ENCODE measurements at regions not wholly inside any gene's neighbourhood (a gene's known extent, or its start where the extent isn't known, plus 50 kb on each side); places are given as distances from the start of the nearest gene placed in this dataset.

- no peak for FAIRE-seq
- DNase-seq (ENCODE audit: insufficient read length, low spot score) = no peak
Observed at GRCh38 chr1:62978741-62979140, 194.8 kb downstream of the ATG4C start.

DNA sequence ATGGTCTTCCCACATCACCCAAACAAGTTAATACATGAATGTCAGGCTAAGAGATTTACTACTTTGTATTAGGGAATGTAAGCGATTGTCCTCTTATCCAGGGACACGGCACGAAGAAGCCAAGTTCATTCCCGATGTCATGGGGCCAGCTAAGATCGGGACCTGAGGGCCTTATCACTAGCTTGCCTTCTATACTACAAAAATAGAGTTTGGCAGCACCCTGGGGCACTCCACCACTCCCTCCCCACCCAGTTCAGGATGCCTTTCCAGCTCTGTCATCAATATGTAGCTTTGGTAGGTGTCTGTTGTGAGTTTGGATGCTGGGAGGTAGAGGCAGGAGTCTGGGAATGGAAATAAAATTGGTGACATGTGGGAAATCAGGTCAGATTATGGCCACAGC, 197.5 kb downstream of the ATG4C start:
- DNase-seq (ENCODE audit: insufficient read length, low spot score) (no peak), FAIRE-seq (no peak)

DNA sequence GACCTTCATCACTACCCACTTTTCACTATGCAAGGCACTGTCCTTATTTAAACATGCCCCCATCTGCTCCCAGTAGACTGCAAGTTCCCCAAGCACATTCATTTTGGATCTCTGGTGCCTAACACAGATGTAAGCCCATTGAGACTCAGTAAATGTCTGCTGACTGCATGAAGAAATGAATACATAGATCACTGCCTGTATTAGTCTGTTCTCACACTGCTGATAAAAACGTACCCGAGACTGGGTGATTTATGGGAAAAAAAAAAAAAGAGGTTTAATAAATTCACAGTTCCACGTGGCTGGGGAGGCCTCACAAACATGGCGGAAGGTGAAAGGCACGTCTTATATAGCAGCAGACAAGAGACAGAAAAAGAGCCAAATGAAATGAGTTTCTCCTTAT, 204.9 kb downstream of the ATG4C start:
- FAIRE-seq (no peak), DNase-seq (ENCODE audit: insufficient read length, low spot score) (no peak)

DNA sequence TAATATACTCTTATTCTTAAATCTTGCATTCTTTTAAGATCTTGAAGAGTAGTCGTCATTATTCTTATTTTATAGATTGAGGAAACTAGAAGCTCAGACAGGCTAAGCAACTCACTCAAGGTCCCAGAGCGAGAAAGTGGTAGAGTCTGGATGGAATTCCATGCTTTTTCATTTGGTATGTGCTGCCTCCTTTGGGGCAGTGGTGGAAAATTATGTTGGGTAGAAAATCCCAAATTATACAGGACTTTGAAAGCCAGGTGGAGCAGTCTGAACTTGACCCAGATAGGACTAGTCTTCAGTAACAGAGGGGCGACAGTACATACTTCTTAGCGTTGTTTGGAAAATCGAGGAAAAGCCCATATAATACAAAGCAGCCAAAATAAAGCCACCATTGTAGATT, 205.6 kb downstream of the ATG4C start:
- no peak for FAIRE-seq
- no peak for DNase-seq (ENCODE audit: insufficient read length, low spot score)

DNA sequence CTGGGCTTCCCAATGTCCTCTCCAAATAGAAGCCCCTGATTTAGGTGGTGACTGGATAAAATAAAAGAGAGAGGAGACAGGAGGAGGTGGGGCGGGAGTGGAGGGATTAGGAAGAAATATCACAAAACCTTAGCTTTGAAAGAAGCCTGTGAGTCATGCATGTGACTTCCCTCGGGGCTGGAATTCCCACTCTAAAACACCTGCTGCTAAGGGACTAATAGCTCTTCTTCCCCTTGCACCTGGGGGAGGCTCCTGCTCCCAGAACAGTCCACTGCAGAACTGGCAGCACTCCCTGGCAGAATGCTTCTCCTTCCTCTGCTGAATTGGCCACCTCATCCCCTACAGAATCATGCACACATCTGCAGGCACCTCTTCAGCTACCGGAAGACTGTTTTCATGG, 207.2 kb downstream of the ATG4C start:
- DNase-seq (ENCODE audit: insufficient read length, low spot score) (no peak), FAIRE-seq (no peak)

DNA sequence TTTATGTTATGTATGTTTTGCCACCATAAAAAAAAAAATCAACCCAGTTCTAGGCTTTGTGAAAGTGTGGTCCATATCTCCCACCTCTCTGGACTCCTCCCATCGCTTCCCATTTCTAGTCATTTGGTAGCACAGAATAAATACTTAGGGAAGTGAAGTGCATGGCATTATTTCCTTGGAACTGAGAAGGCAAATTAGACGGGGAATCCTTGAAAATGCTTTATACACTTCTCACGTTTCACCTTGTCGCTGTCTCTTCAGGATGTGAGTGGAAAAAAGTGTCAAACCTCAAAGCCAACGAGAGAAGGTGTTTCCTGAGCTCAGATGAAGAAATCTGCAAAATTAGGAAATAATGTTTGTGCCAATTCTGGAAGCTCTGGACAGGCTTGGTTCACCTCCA, 209.9 kb downstream of the ATG4C start:
- FAIRE-seq (no peak), DNase-seq (ENCODE audit: insufficient read length, low spot score) (no peak)

DNA sequence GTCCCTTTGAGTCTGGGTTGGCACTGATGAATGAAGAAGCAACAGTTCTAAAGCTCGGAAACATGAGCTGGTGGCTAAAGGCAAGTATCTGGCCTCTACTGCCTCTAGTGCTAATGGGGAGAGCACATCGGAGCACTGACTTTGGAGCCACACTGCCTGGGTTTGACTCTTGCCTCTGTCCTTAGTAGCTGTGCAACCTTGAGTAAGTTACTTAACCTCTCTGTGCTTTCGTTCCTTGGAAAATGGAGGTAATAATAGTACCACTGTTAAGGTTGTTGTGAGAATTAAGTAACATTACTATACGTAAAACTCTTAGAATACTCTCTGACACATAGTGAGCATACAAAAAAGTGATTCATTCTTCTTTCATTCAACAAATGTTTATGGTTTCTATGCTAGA, 211.2 kb downstream of the ATG4C start:
- FAIRE-seq = no peak

GRCh38 chr1:62997884-62998283, 214.0 kb downstream of the ATG4C start:
- FAIRE-seq (no peak), DNase-seq (ENCODE audit: insufficient read length, low spot score) (no peak)

More for the DNA sequence above, 211.2 kb downstream of the ATG4C start:
- DNase-seq (ENCODE audit: insufficient read length, low spot score) = no peak

GRCh38 chr1:62998845-62999649, 215.1 kb downstream of the ATG4C start:
- DNase-seq (ENCODE audit: insufficient read length, low spot score) (no peak), FAIRE-seq (no peak)

DNA sequence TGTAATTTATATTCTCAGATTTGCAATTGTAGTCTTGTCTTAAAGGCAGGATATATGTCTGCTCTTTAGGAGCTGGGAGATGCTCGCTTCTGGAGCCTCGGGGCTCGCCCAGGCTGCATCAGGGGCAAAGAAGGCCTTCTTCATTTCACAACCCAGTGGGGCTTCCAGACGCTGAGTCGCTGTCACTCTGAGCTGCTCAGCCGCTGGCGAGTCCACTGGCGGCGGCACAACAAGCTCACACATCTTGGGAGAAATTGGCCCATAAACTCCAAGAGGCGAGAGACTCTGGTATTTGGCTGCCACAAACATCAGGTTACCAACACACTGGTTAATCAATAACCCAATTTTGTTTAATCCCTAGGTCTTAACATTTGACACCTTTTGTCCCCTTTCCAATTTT, 216.6 kb downstream of the ATG4C start:
- FAIRE-seq (no peak), DNase-seq (ENCODE audit: insufficient read length, low spot score) (no peak)

DNA sequence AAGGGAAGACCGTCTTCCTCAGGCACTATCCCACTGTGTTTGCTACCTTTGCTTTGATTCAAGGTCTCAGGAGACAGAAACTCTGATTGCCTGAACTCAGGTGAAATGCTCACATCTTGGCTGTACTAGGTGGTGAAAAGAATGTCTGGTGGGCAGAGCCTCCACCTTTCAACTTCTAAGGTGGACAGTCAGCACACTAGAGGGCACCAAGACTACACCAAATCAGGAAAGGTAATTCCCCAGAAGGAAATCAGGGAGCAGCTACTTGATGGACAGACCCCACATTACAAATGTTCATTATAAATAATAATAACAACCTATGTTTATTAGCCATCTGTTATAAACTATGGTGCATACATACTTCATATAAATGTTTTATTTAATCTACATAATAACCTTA, 220.9 kb downstream of the ATG4C start:
- no peak for FAIRE-seq
- DNase-seq (ENCODE audit: insufficient read length, low spot score) = peak; percentile 17

GRCh38 chr1:63005812-63006211, 221.9 kb downstream of the ATG4C start:
- DNase-seq (ENCODE audit: insufficient read length, low spot score) = no peak
- FAIRE-seq = no peak

GRCh38 chr1:63009421-63009820, 225.5 kb downstream of the ATG4C start:
- DNase-seq (ENCODE audit: insufficient read length, low spot score) = no peak
- FAIRE-seq = no peak

DNA sequence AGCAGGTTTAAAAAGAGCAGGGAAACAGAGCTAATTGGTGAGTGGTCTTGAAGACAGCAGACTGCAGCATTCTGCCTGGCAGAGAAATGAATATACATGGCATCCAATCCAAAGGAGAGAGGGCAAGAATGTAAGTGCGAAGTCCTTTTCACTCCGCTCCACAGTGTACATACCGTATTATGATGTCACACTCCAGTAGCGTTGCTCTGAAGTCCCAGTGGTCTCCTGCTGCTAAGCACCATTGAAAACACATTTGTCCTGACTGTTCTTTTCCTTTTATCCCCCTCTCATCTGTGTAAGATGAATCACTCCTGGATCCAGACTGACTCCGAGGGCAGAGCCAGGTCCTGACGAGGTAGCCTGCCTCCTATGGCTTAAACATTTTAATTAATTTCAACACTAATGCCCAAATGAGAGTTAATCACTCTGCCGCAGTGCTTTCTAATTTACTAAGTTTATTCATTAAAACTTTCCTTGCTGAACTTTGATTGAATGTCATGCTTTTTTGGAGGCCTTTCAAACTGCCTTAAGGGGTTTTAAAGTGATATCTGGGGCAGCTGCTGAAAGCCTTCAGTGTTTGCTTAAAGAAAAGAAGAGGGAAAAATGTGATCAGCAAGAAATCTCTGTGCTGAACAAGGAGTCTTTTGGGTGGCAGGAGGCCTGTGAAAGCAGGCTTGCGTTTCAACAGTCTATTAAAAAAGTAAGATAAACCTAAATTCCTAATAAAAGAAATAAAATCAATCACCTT, 227.2 kb downstream of the ATG4C start:
- FAIRE-seq (no peak), DNase-seq (ENCODE audit: insufficient read length, low spot score) (no peak)

GRCh38 chr1:63012339-63012738, 228.4 kb downstream of the ATG4C start:
- DNase-seq (ENCODE audit: insufficient read length, low spot score) = no peak

DNA sequence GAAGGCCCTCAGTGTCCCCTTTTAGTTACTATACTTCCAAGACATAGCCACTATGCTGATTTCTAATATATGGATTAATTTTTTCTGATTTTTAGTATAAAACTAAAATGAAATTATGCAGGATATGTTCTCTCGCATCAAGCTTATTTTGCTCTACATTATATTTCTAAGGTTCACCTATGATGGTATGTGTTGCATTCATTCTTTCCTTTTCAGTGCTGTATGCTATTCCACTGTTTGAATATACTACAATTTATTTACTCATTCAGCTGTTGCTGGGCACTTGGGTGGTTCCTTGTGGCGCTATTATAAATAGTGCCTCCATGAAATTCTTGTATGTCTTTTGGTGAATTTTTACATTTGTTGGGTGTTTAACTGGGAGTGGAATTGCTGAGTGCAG, 230.3 kb downstream of the ATG4C start:
- no peak for FAIRE-seq

More at GRCh38 chr1:63012339-63012738, 228.4 kb downstream of the ATG4C start:
- FAIRE-seq = no peak

DNA sequence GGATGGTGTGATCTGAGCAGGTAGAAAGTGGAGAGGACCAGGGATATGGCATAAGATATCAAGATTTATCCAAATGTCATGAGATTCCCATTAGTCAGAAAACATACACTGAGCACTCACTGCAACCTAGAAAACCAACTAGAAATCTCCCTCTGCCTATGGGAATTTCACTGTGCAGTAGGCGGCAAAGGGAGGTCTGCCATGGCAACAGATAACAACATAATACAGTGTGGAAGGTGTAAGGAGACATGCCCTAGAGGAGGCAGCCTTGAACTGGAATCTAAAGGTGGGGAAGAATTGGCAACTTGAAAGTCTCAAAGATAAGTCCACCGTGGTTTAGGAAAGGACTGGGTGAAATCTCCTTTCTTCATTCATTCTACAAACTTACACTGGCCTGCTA, 238.4 kb downstream of the ATG4C start:
- DNase-seq (ENCODE audit: insufficient read length, low spot score) (no peak), FAIRE-seq (no peak)

More for the DNA sequence above, 230.3 kb downstream of the ATG4C start:
- DNase-seq (ENCODE audit: insufficient read length, low spot score) = no peak

DNA sequence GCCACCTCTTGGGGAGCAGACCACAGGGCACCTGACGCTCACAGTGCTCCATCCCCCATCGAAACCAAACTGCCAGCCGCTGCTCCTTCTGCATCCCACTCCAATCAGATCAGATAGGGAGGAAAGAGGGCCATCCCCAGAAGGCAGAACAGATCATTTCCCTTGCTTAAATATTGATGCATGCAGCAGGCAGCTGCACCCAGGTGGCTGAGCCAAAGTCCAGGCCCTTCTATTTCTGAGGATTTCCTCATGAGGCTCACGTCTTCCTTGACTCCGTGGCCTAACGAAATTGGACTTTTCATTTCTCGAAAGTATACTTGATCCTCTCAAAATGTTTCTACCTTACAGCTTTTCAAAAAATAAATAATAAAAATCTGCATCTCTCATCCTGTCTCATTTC, 239.2 kb downstream of the ATG4C start:
- DNase-seq (ENCODE audit: insufficient read length, low spot score) = no peak
- FAIRE-seq = no peak

GRCh38 chr1:63023637-63024036, 239.7 kb downstream of the ATG4C start:
- FAIRE-seq = no peak
- no peak for DNase-seq (ENCODE audit: insufficient read length, low spot score)

GRCh38 chr1:63024132-63024531, 240.2 kb downstream of the ATG4C start:
- DNase-seq (ENCODE audit: insufficient read length, low spot score) (no peak), FAIRE-seq (no peak)

DNA sequence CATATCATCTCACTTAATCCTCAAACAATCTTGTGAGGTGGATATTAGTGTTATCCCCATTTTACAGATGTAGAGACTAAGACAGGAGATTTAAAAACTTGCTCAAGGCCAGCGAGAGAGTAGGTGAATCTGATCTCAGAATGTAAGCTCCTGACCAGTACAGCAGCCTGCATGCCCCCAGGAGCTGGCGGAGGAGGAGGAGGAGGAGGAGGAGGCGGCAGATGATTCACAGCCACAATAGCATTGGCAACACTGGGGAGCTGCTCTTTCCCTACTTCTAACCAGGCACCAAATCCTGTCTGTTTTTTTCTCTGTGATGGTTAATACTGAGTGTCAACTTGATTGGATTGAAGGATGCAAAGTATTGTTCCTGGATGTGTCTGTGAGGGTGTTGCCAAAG, 243.2 kb downstream of the ATG4C start:
- FAIRE-seq = no peak
- DNase-seq (ENCODE audit: insufficient read length, low spot score) = no peak

DNA sequence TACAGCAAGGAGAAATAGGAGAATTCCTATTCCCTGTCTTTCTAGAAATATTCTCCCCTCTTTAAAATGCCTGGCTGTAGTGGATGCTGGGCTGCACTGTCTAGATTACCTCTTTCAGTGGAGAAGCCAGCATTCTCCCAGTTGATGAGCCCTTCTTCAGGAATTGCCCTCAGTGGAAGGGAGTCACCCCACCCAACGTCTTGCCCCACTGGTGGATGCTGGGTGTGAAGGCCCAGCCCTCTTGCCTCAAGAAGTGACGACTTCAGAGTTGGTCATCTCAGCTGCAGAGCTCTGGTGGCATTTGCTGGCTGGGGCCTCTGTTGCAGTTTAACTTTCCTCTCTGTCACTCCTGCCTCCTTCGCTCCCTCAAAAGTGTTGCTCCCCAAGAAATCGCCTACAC, 248.2 kb downstream of the ATG4C start:
- FAIRE-seq (no peak), DNase-seq (ENCODE audit: insufficient read length, low spot score) (no peak)

Measured in HTR-8/SVneo (cell line).